Activated naive CD4-positive, alpha-beta T cell (primary cell): ENCODE measurements at regions not wholly inside any gene's neighbourhood (a gene's known extent, or its start where the extent isn't known, plus 50 kb on each side); places are given as distances from the start of the nearest gene placed in this dataset.
"Not testable (repeated sequence)": the region's sequence is repeated elsewhere in the genome, so short reads cannot be mapped to it uniquely, and the experiment has no call there.

Experiments
- DNase-seq, 4 experiments: peaks; one replicate each; lab custom pipeline; 2025; lab: John Stamatoyannopoulos, UW

- DNase-seq = no peak
These were observed 350.3 kb downstream of the LRATD1 start for GRCh38 chr2:14982790-14983189.

GRCh38 chr2:14988600-14988999 lies 356.1 kb downstream of the LRATD1 start:
- DNase-seq = no peak

- no peak for DNase-seq
These were observed 359.2 kb downstream of the LRATD1 start for GRCh38 chr2:14991723-14992122.

- no peak for DNase-seq
These were observed 362.2 kb downstream of the LRATD1 start for GRCh38 chr2:14994721-14995120.

GRCh38 chr2:14996351-14997014 lies 364.0 kb downstream of the LRATD1 start:
- DNase-seq = no peak

- DNase-seq = no peak
These were observed 366.0 kb downstream of the LRATD1 start for GRCh38 chr2:14998546-14998945.

GRCh38 chr2:14999114-14999661 lies 366.7 kb downstream of the LRATD1 start:
- DNase-seq = no peak

- not testable (repeated sequence) for DNase-seq
These were observed 370.0 kb downstream of the LRATD1 start for GRCh38 chr2:15002519-15002918.

GRCh38 chr2:15006667-15007066 lies 374.1 kb downstream of the LRATD1 start:
- no peak for DNase-seq

GRCh38 chr2:15009681-15010080 lies 377.2 kb downstream of the LRATD1 start:
- no peak for DNase-seq

- no peak for DNase-seq
These were observed 377.8 kb downstream of the LRATD1 start for GRCh38 chr2:15010346-15010745.

GRCh38 chr2:15018814-15019213 lies 386.3 kb downstream of the LRATD1 start:
- no peak for DNase-seq

GRCh38 chr2:15023221-15023620 lies 390.7 kb downstream of the LRATD1 start:
- DNase-seq = no peak

- no peak for DNase-seq
These were observed 395.9 kb downstream of the LRATD1 start for GRCh38 chr2:15028406-15028805.

GRCh38 chr2:15031745-15032240 lies 399.3 kb downstream of the LRATD1 start:
- DNase-seq = no peak

GRCh38 chr2:15034246-15034645 lies 401.7 kb downstream of the LRATD1 start:
- no peak for DNase-seq

- no peak for DNase-seq
These were observed 402.3 kb downstream of the LRATD1 start for GRCh38 chr2:15034860-15035259.

- no peak for DNase-seq
These were observed 406.1 kb downstream of the LRATD1 start for GRCh38 chr2:15038366-15039364.

GRCh38 chr2:15040429-15041084 lies 408.0 kb downstream of the LRATD1 start:
- no peak for DNase-seq

GRCh38 chr2:15041429-15041837 lies 408.9 kb downstream of the LRATD1 start:
- DNase-seq = no peak

- no peak for DNase-seq
These were observed 410.3 kb downstream of the LRATD1 start for GRCh38 chr2:15042801-15043217.
